GM18508 (cell line): ENCODE measurements at regions not wholly inside any gene's neighbourhood (a gene's known extent, or its start where the extent isn't known, plus 50 kb on each side); places are given as distances from the start of the nearest gene placed in this dataset.
"Not testable (repeated sequence)": the region's sequence is repeated elsewhere in the genome, so short reads cannot be mapped to it uniquely, and the experiment has no call there.

Source experiments
- ATAC-seq: cut with Tn5 transposase; IDR thresholded peaks from one replicate; pipeline ENCODE4 v1.9.1; 2021; ENCODE audit warnings: moderate number of reproducible peaks; ENCODE audit not compliant: insufficient read depth, unreplicated experiment

DNA sequence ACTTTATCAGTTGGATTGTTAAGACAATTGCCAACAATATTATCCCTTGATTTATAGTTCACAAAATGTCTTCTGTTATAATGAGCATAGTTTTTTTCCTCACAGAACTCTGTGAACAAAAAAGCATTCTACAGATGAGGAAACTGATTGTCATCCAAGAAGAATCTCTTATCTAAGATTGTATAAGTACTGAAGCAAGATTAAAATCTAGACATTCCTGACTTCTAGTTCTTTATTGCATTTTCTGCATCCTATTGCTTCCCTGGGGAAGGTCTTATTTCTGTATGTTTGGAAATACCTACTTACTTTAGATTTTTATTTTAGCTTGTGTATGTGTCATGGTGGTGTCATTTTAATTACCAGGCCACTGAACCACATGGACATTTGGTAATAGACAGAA lies 884.9 kb upstream of the WWC1 start:
- ATAC-seq: no peak

DNA sequence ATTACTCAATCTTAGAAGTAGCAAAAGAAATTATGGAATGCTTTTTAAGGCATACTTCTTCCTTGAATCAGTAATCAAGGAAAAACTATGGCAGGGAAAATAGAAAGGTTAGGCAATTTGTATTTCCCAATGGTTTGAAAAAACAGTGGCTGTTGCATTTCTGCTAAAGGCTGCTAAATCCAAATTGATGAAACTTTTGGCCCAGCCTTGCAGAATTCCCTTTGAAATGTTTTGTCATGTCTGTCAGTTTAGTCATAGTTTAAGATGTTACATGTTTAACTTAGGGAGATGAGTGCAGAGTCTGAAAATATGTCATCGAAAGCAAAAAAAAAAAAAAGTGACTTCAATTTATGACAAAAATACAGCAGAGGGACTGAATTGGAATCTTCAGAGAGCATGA lies 878.9 kb upstream of the WWC1 start:
- no peak for ATAC-seq

DNA sequence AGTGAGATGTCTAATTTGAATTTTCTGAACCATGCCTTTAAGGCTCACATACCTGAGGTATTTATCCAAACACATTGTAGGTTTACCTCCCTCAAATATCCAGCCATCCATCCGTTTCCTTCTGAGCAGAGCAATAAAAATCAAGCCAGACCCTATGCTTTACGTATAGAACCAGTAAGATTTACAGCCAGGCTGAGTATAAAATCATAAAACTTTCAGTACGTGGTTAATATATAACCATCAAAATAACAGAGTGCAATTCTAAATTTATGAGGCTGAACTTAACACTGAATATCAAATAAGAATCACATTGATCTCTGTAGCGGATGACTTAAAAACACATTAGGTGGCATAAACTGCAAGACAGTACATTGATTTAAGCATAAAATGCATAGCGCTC lies 877.9 kb upstream of the WWC1 start:
- ATAC-seq: no peak

DNA sequence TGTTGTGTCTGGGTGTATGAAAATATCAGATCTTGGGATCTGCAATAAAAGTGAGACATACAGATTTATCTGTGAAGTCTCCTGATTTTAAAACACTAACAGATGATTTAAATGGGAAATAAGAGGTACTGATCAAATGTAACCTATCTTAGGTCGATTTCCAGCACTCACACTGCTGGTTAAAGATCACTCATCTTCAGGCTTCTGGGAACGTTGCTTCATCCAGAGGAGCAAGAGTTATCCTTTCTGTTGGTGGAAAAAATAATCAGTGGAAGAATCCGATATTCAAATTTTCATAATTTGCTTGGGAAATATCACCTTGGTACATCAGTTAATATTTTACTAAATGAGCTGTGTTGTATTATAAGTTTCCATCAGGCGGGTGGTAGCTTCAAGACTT lies 876.8 kb upstream of the WWC1 start:
- ATAC-seq: no peak

DNA sequence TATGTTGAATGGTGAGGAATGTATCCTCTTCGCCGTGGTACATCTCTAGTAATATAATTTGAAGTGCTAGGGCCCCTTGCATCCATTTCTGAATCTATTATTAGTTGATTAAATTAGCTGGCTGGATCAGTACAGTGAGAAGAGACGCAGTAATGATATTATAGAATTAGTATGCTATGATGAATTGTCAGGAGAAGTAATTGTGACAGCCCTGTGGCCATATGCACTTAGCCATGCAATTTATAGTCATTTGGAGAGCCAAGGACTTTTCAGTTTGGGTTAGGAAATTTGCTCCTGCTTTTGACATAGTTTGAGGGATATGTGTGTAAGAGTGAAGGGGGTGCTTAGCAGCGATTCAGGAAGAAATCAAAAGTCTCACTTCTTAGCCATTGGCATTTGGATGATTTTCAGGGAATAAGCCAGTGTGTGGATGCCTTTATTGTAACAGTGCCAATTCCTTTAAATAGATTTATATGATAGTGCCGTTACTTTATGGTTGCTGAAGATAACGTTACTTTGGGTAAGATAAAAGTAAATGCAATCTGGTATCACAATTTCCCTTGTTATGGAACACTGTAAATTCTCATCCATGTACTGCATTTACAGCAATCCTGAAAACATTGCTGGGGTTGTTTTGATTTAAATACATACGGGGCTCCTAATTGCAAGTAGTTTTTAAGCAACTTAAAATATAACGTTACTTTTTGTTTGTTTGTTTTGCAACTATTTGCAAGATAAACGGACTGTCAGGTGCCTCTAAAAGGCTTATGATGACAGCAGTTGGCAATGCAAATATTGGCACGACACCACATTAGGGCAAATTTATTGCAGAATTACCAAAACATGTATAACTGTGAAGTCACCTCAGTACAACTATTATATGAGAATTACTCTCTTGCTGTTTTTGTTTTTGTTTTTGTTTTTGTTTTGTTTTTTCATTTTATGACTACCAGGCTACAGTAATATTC lies 875.4 kb upstream of the WWC1 start:
- no peak for ATAC-seq

GRCh38 chr5:167417662-167418061 lies 873.8 kb upstream of the WWC1 start:
- ATAC-seq: no peak

GRCh38 chr5:167425161-167425560 lies 866.3 kb upstream of the WWC1 start:
- no peak for ATAC-seq

DNA sequence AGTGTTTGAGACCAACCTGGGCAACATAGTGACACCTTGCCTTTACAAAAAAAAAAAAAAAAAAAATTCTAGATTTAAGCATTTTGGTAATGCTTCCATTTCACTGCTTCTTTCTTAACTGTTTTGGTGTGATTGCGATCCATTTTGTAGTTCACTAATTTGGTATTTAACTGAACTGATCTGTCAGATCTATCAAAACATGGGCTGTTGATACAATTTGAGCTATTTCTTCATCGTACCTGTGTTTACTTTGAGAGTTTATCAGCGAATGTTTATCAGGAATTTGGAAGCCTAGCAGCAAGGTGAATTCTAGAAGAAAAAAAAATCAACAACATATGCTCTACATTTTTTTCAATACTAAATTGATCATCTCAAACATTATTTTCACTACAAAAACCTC lies 864.9 kb upstream of the WWC1 start:
- no peak for ATAC-seq

DNA sequence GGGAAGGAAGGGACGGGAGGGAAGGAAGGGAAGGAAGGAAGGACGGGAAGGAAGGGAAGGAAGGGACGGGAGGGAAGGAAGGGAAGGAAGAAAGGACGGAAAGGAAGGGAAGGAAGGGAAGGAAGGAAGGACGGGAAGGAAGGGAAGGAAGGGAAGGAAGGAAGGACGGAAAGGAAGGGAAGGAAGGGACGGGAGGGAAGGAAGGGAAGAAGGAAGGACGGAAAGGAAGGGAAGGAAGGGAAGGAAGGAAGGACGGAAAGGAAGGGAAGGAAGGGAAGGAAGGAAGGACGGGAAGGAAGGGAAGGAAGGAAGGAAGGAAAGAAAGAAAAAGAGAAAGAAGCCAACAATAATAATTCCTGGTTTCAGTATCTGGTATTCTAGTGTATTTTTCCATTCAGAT lies 863.8 kb upstream of the WWC1 start:
- not testable (repeated sequence) for ATAC-seq

GRCh38 chr5:167440846-167441245 lies 850.6 kb upstream of the WWC1 start:
- ATAC-seq: no peak

- ATAC-seq: no peak
Measured at GRCh38 chr5:167442922-167443321, 848.5 kb upstream of the WWC1 start.

- ATAC-seq: no peak
Measured at GRCh38 chr5:167447466-167448375, 843.7 kb upstream of the WWC1 start.

DNA sequence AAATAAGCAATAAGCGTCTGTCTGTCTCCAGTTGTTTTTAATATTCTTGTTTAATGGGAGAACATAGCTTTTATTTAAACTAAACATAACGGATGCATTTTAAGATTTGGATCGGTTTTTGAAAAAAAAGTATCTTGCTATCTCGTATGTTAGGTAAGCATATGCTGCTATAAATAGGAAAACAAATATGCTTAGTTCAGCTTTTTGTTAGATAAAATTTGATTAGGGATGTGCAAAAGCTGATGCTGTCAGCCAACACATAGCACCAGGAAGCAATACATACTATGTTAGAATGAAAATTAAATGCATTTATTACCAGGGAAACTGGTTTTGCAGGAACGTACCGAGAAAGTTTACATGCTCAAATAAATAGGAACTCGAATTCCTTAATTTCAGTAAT lies 843.1 kb upstream of the WWC1 start:
- no peak for ATAC-seq

DNA sequence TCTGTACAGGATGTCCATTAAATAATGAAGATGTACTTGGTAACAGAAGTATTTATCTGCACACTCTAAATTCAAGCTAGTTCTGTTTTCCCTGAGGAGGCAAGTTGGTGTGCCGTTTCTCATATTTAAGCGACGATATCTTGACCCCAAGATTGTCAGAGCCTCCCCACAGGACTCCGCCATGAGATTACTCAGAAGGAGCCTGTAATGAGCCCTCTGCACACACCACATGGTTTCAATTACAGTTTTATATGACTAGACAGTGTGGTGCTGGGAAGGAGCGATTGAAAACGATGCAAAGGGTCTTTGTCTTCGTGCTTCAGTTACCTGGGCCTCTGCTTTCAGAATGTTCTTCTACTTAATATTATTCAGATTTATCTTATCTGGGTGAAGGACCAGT lies 840.4 kb upstream of the WWC1 start:
- ATAC-seq: no peak

DNA sequence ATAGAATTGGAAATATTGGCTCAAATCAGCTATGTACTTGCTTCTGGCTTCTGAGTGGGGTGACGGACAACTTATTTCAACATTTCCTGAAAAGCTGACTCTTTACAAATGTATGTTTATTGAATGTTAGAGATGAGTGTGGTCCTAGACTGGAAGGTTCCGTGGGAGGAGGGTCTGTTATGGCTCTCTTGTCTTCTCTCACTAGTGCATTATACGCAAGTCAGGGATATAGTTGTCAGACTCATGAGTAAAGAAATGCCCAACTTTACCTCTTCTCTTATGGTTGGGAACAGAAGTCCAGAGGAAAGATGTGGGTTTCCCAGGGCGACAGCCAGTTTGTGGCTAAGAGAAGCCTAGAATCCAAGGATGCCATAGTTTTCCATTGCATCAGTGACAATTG lies 839.3 kb upstream of the WWC1 start:
- no peak for ATAC-seq

- ATAC-seq: no peak
Measured at GRCh38 chr5:167453246-167454030, 838.0 kb upstream of the WWC1 start.

DNA sequence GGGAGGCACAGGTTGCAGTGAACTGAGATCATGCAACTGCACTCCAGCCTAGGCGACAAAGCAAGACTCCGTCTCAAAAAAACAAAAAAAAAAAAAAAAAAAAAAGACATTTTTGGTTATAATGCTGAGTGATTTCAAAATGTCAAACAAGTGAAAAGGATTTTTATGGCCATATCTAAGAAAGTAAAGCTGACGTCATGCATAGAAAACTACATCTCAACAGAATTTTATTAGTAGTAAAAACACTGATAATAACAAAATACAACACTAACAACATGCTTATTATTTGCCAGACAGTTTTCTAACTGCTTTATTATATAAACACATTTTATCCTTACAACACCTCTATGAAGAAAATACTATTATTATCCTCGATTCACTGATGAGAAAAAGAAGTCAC lies 833.0 kb upstream of the WWC1 start:
- no peak for ATAC-seq

DNA sequence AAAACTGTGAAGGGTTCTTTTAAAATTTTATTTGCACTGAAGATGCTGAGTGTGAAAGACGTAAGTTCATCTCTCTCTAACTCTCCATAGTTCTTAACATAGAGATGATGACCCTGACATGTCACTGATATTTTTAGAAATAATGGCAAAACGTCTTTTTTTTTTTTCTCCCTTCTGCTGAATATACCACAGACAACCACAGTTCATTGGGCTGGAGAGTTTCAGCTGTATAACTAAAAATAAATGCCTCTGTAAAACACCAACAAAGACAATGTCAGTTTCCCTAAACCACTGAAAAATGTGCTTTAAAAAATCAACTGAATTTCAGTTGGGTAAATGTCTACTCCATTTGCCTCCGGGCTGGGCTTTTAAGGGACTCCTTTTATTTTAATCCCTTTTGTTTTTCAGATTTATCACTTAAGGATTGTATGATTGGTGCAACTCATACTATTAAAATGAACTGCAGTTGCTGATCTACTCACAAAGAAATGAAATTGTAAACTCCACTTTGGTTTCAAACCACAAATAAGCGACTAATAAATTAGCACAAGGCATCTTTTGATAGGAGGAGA lies 830.9 kb upstream of the WWC1 start:
- ATAC-seq: no peak

DNA sequence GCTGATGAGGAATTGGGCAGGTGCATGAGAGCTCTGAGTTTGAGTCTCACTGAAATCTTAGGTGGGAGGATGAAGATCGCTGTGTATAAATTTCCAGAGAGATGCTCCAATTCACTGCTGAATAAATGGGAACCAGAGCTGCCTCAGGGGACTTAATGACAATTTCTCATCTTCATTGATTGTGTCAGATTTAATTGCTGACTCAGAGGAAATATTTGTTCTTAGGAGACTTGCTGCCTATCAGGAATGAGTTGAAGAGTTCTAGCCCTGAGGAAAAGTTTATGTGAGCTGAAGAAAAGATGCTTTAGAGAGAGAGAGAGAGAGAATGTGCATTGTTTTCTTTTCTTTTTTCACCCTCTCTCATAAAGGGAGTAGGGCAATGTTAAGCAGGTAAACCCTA lies 827.5 kb upstream of the WWC1 start:
- no peak for ATAC-seq

GRCh38 chr5:167466992-167467391 lies 824.5 kb upstream of the WWC1 start:
- no peak for ATAC-seq
